ENCODE measurements at regions not wholly inside any gene's neighbourhood (a gene's known extent, or its start where the extent isn't known, plus 50 kb on each side); places are given as distances from the start of the nearest gene placed in this dataset.
"Not testable (repeated sequence)": the region's sequence is repeated elsewhere in the genome, so short reads cannot be mapped to it uniquely, and the experiment has no call there.

DNA sequence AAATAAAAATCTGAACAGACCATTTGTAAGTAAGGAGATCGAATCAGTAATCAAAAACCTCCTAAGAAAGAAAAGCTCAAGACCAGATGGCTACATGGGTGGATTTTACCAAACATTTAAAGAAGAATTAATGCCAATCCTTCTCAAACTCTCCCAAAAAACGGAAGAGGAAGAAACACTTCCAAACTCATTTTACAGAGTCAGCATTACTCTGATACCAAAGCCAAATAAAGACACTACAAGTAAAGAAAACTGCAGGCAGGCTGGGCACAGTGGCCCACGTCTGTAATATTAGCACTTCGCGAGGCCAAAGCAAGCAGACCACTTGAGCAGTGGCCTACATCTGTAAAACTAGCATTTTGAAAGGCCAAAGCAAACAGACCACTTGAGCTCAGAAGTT is 159.8 kb downstream of the DPY19L2 start:
- no peak for DNase-seq (ENCODE audit: low read depth, low spot score)

DNA sequence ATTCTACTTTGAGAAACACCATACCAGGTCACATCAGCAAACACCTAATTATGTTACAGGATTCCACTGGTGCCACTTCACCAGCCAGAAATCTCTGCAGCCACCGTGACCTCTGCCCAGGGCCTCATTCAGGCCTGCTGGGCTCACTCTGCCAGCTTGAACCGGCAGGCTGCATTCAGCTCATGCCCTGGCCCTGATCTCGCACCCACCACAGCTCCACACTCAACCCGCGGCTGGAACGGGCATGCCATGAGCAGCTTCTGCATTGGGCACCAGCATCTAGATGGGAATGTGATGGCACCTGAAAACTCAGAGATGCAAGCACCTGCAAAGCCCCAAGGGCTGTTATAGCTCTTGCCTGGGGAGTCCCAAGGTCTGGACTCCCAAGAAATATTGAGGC is 168.7 kb downstream of the DPY19L2 start:
- DNase-seq (ENCODE audit: low read depth, low spot score), result no peak

DNA sequence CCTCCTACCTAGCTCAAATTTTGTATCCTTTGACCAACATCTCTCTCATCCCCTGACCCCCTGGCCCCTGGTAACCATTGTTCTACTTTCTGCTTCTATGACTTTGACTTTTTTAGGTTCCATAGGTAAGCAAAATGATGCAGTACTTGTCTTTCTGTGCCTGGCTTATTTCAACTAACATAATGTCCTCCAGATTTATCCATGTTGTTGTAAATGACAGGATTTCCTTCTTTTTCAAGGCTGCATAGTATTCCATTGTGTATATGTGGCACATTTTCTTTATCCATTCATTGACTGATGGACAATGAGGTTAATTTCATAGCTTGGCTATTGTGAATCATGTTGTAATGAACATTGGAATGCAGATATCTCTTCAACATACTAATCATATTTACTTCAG is 170.1 kb downstream of the DPY19L2 start:
- no peak for DNase-seq (ENCODE audit: low read depth, low spot score)

DNA sequence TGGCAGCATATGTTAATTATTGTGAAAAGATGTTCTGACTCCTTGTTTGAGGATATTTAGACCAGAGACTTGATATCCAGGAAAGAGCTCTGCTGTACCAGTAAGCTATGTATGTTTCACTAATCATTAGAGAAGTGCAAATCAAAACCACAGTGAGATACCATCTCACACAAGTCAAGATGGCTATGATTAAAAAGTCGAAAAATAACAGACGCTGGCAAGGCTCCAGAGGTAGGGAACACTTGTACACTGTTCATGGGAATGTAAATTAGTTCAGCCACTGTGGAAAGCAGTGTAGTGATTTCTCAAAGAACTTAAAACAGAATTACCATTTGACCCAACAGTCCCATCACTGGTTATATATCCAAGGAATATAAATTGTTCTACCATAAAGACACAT is 171.6 kb downstream of the DPY19L2 start:
- no peak for DNase-seq (ENCODE audit: low read depth, low spot score)

DNA sequence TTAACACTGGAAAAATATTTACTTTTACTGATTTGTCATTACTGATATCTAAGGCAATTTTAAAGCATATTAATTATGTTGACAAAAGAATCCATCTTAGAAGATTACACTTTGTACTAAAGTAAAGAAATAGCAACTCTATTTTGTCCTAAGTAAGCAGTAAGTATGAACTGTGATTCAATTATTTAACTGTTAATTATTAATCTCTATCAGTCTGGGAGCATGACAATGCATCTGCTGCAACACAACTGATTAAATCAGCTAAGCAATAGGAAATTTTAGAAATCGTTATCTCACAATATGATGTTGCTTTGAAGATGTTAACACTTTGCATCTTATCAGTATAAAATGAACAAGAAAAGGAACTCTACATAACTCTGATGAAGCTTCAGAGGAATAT is 172.3 kb downstream of the DPY19L2 start:
- DNase-seq (ENCODE audit: low read depth, low spot score), result no peak

DNA sequence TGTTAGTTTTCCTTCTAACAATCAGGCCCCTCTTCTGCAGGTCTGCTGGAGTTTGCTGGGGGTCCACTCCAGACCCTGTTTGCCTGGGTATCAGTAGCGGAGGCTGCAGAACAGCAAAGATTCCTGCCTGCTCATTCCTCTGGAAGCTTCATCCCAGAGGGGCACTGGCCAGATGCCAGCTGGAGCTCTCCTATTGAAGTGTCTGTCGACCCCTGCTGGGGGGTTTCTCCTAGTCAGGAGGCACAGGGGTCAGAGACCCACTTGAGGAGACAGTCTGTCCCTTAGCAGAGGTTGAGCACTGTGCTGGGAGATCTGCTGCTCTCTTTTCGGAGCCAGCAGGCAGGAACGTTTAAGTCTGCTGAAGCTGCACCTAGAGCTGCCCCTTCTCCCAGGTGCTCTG is 174.9 kb downstream of the DPY19L2 start:
- not testable (repeated sequence) for DNase-seq (ENCODE audit: low read depth, low spot score)

DNA sequence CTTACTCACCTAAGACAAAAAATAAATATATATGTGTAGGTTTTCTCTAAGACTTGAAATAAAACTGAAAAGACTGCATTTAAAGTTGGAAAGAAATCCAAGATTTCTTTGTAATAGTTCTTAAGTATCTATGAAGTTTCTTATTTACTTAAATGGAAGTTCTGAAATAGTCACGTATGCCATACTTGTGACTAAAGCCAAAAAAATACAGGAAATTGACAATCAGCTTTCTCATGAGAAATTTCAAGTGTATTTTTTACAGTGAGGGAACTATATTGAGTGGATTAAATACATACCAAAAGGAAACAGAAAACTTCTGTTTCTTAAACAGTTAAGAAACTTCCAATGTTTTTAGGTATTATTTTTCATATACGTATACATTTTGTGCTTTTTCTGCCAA is 188.1 kb downstream of the DPY19L2 start:
- DNase-seq (ENCODE audit: low read depth, low spot score), result no peak

DNA sequence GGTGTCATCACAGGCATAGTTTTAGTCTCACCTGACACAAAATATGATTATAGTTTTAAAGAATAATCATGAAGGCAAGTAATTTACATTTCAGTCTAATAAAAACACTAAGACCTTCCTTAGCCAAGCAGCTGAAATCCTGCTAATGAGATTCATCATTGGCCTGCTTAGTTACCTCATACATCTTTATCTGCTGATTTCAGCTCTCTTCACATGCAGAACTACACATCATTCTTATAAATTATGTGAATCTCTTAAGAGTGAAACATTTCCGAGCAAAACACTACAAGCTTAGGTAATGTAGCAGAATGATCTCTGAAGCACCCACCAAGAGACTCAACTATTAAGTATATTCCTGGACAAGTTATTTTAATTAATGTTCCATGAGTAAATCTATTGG is 198.1 kb downstream of the DPY19L2 start:
- no peak for DNase-seq (ENCODE audit: low read depth, low spot score)

DNA sequence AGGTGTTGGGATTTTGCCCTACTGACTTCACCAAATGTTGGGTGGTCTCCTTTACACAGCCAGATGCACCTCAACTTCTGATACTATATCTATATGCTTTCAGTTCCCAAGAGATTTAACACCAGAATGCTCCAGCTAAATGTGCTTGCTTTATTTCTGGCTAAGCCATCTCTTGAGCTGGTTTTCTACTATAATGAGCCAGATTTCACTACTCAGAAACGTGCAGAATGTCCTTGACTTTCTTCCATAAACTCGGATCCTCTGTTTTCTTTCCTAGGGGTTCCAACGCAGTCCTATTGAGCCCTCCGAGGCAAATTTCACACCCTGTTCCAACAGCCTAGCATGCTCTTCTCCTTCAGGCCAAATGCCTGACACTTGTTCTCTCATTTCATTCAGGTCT is 200.3 kb downstream of the DPY19L2 start:
- DNase-seq (ENCODE audit: low read depth, low spot score), result no peak

DNA sequence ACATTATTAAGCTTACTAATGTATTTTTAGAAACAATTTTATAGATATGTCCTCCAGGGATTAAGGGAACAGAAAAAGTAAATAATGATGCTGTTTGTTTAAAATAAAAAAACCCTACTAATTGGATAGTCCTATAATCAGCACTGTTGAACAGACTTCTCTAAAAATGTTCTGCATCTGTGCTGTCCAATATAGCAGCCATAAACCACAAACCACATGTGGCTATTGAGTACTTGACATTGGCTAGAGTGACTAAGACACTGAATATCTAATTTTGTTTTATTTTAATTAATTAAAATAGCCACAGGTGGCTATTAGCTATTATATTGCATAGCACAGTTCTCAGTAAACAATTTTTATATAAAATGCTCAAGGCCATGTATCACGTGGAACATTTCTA is 210.4 kb downstream of the DPY19L2 start:
- DNase-seq (ENCODE audit: low read depth, low spot score), result no peak

DNA sequence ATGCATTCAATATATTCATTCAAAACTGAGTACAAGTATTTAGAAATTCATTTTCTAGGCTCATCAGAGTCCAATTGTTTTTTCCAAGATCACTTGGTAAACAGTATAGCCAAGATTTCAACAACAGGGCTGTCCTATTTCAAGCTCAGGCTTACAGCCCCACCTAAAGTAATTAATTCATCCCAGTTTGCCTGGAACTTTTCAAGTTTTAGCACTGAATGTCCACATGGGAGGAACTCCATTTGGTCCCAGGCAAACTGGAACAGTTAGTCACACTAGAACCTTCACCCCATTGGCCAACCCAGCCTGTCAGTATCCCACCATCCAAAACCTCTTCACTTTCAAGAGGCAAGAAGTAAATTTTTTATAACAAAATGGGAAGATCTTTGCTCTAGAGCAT is 210.9 kb downstream of the DPY19L2 start:
- DNase-seq (ENCODE audit: low read depth, low spot score), result no peak

DNA sequence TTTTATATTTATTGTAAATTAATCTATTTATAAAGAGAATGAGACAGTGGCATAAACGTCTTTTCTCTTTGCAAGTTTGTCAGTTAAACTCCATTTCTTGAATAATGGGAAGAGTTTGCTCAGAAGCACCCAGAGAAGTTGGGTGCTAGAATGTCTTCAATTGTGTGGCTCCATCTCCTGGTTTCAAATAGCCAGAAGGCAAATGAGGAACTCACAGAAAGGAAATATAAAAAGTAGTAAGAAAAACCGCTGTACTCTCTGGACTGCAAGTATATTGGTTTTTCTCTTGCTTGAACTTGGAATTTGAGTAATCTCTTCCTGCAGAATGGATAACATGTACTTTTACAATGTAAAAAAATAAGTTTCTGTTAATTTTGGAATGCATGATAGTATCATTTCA is 217.5 kb downstream of the DPY19L2 start:
- no peak for DNase-seq (ENCODE audit: low read depth, low spot score)

DNA sequence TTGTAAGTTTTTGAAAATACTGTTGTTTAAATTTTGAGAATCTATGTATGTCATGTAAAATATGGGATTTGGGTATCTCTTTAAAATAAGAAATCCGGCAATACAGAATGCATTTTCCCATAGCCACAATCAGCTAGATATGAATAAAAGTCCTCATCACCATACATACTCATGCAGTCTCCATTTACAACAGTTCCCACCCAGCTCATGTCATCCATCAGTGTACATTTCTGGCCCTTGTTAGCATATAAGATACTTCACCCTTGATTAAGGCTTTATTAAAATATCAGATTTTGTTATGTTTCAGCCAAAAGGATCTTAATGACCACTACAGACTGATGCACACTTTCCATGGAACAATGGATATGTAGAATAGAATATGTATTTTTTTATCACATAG is 218.0 kb downstream of the DPY19L2 start:
- no peak for DNase-seq (ENCODE audit: low read depth, low spot score)

DNA sequence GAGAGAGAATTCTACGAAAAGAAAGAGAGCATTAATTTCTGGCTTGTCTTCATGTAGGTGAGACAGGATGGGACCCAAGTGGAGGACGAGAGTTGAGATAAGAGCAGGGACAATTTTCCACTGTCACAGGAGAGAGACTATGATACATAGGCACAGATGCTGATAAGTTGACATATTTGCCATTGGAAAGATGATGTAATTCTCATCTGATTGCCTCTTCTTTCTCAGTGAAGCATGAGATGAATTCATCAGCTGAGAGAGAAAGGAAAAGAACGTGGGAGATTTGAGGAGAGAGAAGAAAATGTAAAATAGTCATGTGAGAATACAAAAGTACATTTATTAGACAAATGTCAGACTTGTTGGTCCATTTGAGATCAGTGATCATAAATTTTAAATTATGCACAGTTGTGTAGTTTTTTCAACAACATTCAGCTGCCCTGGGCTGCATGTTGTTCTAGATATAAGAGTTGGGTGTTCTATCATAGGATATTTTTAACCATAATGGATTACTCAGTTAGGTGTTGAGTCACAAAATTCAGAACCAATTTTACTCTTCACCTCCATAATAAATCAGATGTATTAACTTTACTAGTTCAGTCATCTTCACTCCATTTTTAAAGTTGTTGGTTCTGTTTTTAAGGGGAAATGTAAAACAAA is 222.9 kb downstream of the DPY19L2 start:
- no peak for DNase-seq (ENCODE audit: low read depth, low spot score)

DNA sequence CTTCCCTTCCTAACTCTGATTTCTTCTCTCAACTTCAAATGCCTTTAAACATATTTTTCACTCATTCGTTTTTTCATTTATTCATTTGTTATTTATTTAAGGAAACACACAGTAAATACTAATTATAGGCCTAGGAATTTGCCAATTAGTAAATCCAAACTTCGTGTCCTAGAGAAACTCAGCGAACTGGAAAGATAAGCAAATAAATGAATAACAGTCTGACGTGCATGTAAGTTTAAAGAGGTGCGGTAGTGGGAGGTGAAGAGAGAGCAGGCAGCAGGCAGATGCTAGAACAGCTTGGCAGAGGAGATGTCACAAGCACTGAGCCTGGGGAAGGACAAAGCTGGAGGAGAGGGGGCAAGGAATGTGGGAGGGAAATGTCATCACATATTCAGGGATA is 228.2 kb downstream of the DPY19L2 start:
- no peak for DNase-seq (ENCODE audit: low read depth, low spot score)

DNA sequence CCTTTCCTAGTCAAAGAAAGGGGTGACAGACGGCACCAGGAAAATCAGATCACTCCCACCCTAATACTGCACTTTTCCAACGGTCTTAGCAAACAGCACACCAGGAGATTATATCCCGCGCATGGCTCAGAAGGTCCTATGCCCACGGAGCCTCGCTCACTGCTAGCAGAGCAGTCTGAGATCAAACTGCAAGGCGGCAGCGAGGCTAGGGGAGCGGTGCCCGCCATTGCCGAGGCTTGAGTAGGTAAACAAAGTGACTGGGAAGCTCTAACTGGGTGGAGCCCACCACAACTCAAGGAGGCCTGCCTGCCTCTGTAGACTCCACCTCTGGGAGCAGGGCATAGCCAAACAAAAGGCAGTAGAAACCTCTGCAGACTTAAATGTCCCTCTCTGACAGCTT is 233.9 kb downstream of the DPY19L2 start:
- DNase-seq (ENCODE audit: low read depth, low spot score), result not testable (repeated sequence)

DNA sequence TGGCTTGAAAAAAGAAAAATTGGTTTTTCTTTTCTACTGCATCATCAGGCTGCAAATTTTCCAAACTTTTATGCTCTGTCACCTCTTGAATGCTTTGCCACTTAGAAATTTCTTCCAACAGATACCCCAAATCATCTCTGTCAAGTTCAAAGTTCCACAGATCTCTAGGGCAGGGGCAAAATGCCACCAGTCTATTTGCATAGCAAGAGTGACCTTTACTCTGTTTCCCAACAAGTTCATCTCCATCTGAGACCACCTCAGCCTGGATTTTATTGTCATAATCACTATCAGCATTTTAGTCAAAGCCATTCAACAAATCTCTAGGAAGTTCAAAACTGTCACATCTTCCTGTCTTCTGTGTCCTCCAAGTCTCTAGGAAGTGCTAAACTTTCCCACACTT is 240.3 kb downstream of the DPY19L2 start:
- not testable (repeated sequence) for DNase-seq (ENCODE audit: low read depth, low spot score)

DNA sequence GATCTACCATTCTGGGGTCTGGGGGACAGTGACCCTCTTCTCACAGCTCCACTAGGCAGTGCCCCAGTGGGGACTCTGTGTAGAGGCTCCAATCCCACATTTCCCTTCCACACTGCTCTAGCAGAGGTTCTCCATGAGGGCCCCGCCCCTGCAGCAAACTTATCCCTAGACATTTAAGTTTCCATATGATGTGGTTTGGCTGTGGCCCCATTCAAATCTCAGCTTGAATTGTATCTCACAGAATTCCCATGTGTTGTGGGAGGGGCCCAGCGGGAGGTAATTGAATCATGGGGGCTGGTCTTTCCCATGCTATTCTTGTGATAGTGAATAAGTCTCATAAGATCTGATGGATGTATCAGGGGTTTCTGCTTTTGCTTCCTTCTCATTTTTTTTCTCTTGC is 241.3 kb downstream of the DPY19L2 start:
- not testable (repeated sequence) for DNase-seq (ENCODE audit: low read depth, low spot score)

DNA sequence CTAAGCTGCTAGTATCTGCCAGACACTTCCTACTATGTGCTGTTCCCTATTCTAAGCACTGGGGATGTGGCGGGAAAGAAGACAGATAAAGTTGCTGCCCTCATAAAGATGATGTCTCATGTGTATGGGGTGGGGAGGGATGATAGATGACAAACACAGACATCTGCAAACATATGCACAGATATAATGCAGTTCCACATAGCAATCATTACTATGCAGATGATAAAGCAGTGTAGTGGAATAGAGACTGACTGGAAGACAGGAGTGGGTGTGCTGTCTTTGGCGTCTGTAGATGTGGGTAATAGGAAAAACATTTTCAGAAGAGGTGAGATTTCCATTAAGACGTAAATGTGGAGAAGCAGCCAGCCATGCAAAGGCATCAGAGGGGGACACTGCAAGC is 243.6 kb downstream of the DPY19L2 start:
- no peak for DNase-seq (ENCODE audit: low read depth, low spot score)

DNA sequence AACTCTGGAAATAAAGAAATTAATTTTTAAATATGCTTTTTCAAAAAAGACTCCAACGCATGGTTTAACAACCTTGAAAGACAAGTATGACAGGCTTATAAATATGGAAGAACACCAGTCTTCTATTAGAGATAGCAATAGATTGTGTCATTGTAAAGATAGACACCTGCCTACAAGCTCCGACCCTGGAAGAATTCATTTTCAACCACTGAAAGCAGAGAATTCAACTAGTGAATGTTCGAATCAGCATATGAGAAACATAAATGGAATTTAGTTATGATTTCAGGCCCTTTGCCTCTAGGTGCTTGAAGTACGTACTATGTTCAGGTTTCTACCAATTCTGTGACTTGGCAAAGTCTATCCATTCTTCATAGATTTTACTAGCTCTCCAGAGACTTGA is 244.5 kb downstream of the DPY19L2 start:
- no peak for DNase-seq (ENCODE audit: low read depth, low spot score)

DNA sequence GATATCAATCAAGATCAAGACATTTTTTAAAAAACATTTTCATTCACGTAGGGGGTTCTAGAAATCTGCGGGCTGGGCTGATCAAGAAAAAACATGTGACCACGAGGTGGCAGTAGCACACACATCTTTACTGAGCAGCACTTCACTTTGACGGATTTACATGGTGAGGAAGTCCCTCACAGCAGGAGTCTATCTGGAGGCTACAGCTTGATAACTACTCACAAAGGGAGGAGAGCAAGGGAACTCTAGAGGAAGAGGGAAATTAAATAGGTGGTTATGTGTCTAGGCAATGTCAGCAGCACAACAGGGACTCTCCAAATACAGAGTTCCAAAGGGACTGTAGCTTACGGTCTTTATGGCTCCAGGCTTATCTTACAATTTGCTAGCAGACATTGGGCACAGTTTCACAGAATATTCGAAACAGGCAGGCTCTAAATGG is 248.1 kb downstream of the DPY19L2 start:
- DNase-seq (ENCODE audit: low read depth, low spot score), result peak; percentile 88

DNA sequence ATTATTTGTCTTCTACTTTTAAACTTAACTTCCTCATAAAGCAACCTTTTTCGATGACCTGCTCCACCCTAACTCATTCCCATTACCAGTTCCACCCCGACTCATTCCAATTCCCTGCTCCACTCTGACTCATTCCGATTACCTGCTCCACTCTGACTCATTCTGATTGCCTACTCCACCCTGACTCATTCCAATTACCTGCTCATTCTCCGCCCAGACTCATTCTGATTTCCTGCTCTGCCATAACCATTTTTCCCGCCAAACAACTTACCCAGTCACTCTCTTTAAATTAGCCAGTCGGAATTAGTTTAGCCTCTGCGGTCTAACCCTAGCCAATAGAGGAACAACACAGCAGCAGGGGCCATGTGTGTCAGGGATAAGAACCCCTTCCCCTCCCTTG is 249.1 kb downstream of the DPY19L2 start:
- peak; percentile 26 for DNase-seq (ENCODE audit: low read depth, low spot score)

DNA sequence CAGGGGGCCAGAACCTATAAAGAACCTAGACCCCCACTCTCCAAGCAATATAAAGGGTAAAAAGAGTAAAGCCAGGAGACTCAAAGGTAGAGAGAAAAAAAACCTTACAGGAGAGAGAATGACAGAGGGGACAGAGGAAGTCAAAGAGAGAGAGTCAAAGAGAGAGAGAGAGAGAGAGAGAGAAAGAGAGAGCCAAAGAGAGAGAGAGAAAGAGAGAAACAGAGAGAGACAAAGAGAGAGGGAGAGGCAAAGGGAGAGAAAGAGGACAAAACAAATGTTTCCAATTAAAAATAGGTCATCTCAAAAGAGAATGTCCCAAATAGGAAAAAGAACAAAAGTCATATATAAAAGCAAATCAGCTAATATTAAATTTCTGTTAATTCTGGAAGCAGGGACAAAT is 251.5 kb downstream of the DPY19L2 start:
- no peak for DNase-seq (ENCODE audit: low read depth, low spot score)

DNA sequence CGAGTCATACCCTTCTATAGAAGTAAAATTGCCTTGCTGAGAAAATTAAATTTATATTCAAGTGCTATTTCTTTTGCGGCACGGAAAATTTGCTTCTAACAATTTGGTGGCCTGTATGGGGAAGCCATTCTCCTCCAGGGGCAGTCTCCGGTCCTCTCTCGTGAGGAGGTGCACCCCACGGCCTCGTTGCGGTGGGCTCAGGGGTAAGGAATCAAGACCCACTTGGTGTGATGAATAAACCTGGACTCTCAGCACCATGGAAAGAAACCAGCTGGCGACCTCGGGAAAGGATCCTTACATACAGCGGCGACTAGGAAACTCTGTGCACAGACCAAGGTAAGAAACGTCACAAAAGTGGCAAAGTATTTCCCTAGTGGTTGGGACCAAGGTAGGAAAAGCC is 252.9 kb downstream of the DPY19L2 start:
- no peak for DNase-seq (ENCODE audit: low read depth, low spot score)
